ENCODE measurements at regions not wholly inside any gene's neighbourhood (a gene's known extent, or its start where the extent isn't known, plus 50 kb on each side); places are given as distances from the start of the nearest gene placed in this dataset.
"Not testable (repeated sequence)": the region's sequence is repeated elsewhere in the genome, so short reads cannot be mapped to it uniquely, and the experiment has no call there.

DNA sequence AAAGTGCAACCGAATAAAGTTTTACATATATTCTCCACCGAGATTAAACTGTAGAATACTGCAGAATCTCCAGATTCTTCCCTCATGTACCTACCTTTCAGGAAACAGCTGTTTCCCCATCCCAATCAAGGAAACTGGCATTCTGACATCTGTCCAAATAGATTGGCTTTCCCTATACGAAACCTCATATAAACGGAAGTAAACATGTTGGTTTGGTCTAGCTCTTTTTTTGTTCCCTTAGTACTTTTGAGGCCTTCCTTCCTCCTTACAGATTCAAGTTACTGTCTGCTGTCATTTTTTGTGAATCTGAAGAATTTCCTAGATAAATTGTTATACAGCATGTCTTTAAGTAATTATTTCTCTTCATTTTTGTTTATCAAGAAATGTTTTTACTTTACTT, 554.6 kb downstream of the RPIA start:
- not testable (repeated sequence) for TF ChIP-seq CTCF, POLR2A (IDR thresholded peaks at IDR 0.05)
